GM12878 (cell line): ENCODE measurements at regions not wholly inside any gene's neighbourhood (a gene's known extent, or its start where the extent isn't known, plus 50 kb on each side); places are given as distances from the start of the nearest gene placed in this dataset.

ENCODE experiments used
- ATAC-seq: fragments of 200-7000 bp; cut with Tn5 transposase; 3 replicates; pipeline ENCODE4 v1.9.1; 2020; ENCODE audit warnings: mild to moderate bottlenecking, moderate library complexity
- BruUV-seq: library from RNA; stranded (reverse); fragments of 400-500 nt; replicated peaks from 2 replicates; lab custom pipeline; 2021; lab: Mats Ljungman, UMichigan
- CTCF ChIA-PET: fragments of 300-600 bp; sonication (Branson Sonifier 250); formaldehyde crosslinking; extraction: SDS; loops from one replicate; lab custom pipeline; 2021; ENCODE audit warnings: inconsistent platforms; lab: Yijun Ruan, JAX
- POLR2A ChIA-PET: fragments of 350-600 bp; formaldehyde crosslinking; extraction: SDS; loops from one replicate; lab custom pipeline; 2021; ENCODE audit warnings: inconsistent platforms; lab: Charles Lee
- RAD21 ChIA-PET: fragments of 300-600 bp; sonication (Branson Sonifier 250); formaldehyde crosslinking; loops from one replicate; lab custom pipeline; 2023; ENCODE audit warnings: antibody characterized with exemption; ENCODE audit not compliant: unreplicated experiment; lab: Charles Lee
- SMC1A ChIA-PET: fragments of 300-600 bp; sonication (Branson Sonifier 250); formaldehyde crosslinking; loops from one replicate; lab custom pipeline; 2023; ENCODE audit not compliant: unreplicated experiment, uncharacterized antibody; lab: Charles Lee
- DNase-seq: peaks from one replicate; pipeline ENCODE4 v3.0.0-alpha.2; 2011; ENCODE audit warnings: low read depth, low spot score
- FAIRE-seq: peaks from 3 replicates; lab custom pipeline; 2011; peaks lifted over from hg19 to GRCh38; lab: Jason Lieb, UNC
- H2AFZ ChIP-seq: 2 replicates; pipeline ENCODE4 v1.6.0; 2011; ENCODE audit warnings: low read depth, low read length, control low read depth; ENCODE audit not compliant: control insufficient read depth
- H3K27ac ChIP-seq: 2 replicates; pipeline ENCODE4 v1.5.1; 2011; ENCODE audit warnings: control low read depth; ENCODE audit not compliant: control insufficient read depth, insufficient read depth
- H3K27me3 ChIP-seq, 2 experiments: replicated peaks in 1 of 2; 2 replicates each; pipeline versions ENCODE4 v1.6.0 to v1.6.1; 2011; ENCODE audit warnings: low read length in 1 of 2; ENCODE audit not compliant: control insufficient read depth in 2 of 2, insufficient read depth in 2 of 2
- H3K36me3 ChIP-seq, 2 experiments: 2 replicates each; pipeline ENCODE4 v1.5.1; 2011; ENCODE audit warnings: low read length in 1 of 2; ENCODE audit not compliant: control insufficient read depth in 2 of 2, insufficient read depth in 2 of 2
- H3K4me1 ChIP-seq: 2 replicates; pipeline ENCODE4 v1.6.1; 2011; ENCODE audit warnings: mild to moderate bottlenecking, low read length, moderate library complexity, mixed read lengths; ENCODE audit not compliant: control insufficient read depth, insufficient read depth
- H3K4me2 ChIP-seq: 2 replicates; pipeline ENCODE4 v1.6.0; 2011; ENCODE audit warnings: control low read depth; ENCODE audit not compliant: control insufficient read depth, insufficient read depth
- H3K4me3 ChIP-seq: fragments of 200-600 bp; sonication (generic); 2 replicates; pipeline ENCODE4 v1.5.1; 2016
- H3K79me2 ChIP-seq: 2 replicates; pipeline ENCODE4 v1.6.0; 2011; ENCODE audit warnings: low read length; ENCODE audit not compliant: control insufficient read depth, insufficient read depth
- H3K9ac ChIP-seq: 2 replicates; pipeline ENCODE4 v1.8.0; 2011; ENCODE audit warnings: low read length, control low read depth, mixed read lengths; ENCODE audit not compliant: control insufficient read depth, insufficient read depth
- H3K9me3 ChIP-seq: replicated peaks from 3 replicates; pipeline ENCODE4 v1.5.1; 2011; ENCODE audit warnings: mild to moderate bottlenecking, low read length; ENCODE audit not compliant: control insufficient read depth, insufficient read depth
- H4K20me1 ChIP-seq: 2 replicates; pipeline ENCODE4 v1.6.0; 2011; ENCODE audit not compliant: control insufficient read depth, insufficient read depth
- ASH2L ChIP-seq: fragments of 300-600, 200-600 bp; sonication (generic); IDR thresholded peaks from 2 replicates; pipeline ENCODE4 v1.6.1; 2017; ENCODE audit warnings: low read depth, mild to moderate bottlenecking, borderline replicate concordance
- MTA2 ChIP-seq: fragments of 450-650 bp; IDR thresholded peaks from 2 replicates; pipeline ENCODE4 v1.6.1; 2016; ENCODE audit warnings: low read depth, mild to moderate bottlenecking, moderate library complexity
- NFYA ChIP-seq: IDR thresholded peaks from 2 replicates; pipeline ENCODE4 v1.6.1; 2011; ENCODE audit warnings: low read depth, mild to moderate bottlenecking, low read length, improper control_type of control experiment, borderline replicate concordance
- RELA ChIP-seq: fragments of 450-650 bp; IDR thresholded peaks from 2 replicates; pipeline ENCODE4 v1.8.0; 2014; ENCODE audit warnings: borderline replicate concordance; ENCODE audit not compliant: partially characterized antibody
- SREBF1 ChIP-seq: IDR thresholded peaks from 2 replicates; pipeline ENCODE4 v1.6.1; 2012; ENCODE audit warnings: mild to moderate bottlenecking, low read length
- in situ Hi-C: fragments of 300-500 bp; cut with MboI; formaldehyde crosslinking; loops from 9 replicates; pipeline ENCODE4 v1.14.3; 2018; ENCODE audit warnings: mixed read lengths
- intact Hi-C: fragments of 100-400 bp; cut with micrococcal nuclease; formaldehyde crosslinking; loops from one replicate; pipeline ENCODE4 v1.14.2; 2022; ENCODE audit not compliant: unreplicated experiment
- TF ChIP-seq, protein P1 (sequence below): fragments of 450-650 bp; IDR thresholded peaks from 2 replicates; pipeline ENCODE4 v1.6.1; 2016; ENCODE audit warnings: mild to moderate bottlenecking, moderate library complexity, borderline replicate concordance
- TF ChIP-seq, protein P2 (sequence below): fragments of 450-650 bp; IDR thresholded peaks from 2 replicates; pipeline ENCODE4 v1.6.1; 2018; ENCODE audit warnings: borderline replicate concordance, mild to moderate bottlenecking; ENCODE audit not compliant: partially characterized antibody

DNA sequence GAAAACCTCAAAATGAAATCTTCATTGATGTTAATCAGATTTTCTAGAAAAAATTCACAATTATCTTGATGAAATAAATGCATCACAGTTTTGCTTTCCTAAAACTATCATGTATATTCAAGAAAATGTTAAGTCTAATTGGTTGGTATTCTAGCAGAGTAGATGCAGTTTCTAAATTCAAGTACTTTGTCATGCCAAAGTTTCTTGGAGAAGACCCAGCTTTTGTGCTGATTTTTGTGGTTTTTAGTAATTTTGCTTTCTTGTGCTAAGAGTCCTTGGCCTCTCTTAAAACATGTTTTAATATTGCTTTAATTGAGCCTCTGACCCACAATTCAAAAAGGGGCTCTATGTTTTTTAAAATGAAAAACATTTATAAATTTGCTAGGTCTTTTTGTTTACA, 924.8 kb upstream of the PTPRD start:
- BruUV-seq, result no TSS peak
- Histone ChIP-seq H3K4me3 (no peak overlapping the region), H3K79me2 (no peaks in the 10 kb centered on the region), H3K4me2 (no peak overlapping the region), H4K20me1 (no peaks in the 10 kb centered on the region), H3K9me3 (no peaks in the 10 kb centered on the region), H3K4me1 (no peaks in the 10 kb centered on the region), H3K9ac (no peak overlapping the region), H3K27ac (no peak overlapping the region), H2AFZ (no peak overlapping the region), H3K27me3 (no peaks in the 10 kb centered on the region), H3K36me3 (no peaks in the 10 kb centered on the region)
- intact Hi-C loops (no loop called here), in situ Hi-C loops (no loop called here)
- RAD21 ChIA-PET, result no interaction called here
- FAIRE-seq (no peak), DNase-seq (no peak), ATAC-seq (no peak)
- CTCF ChIA-PET, result no interaction called here
- POLR2A ChIA-PET, result interaction anchor here (0.6 kb wide), 1 partner anchor 713 kb away, joined by 4 read pairs; no protein-coding TSS in a partner anchor
- TF ChIP-seq RELA, result no peak
- no peak for TF ChIP-seq ASH2L
- TF ChIP-seq, protein P1, sequence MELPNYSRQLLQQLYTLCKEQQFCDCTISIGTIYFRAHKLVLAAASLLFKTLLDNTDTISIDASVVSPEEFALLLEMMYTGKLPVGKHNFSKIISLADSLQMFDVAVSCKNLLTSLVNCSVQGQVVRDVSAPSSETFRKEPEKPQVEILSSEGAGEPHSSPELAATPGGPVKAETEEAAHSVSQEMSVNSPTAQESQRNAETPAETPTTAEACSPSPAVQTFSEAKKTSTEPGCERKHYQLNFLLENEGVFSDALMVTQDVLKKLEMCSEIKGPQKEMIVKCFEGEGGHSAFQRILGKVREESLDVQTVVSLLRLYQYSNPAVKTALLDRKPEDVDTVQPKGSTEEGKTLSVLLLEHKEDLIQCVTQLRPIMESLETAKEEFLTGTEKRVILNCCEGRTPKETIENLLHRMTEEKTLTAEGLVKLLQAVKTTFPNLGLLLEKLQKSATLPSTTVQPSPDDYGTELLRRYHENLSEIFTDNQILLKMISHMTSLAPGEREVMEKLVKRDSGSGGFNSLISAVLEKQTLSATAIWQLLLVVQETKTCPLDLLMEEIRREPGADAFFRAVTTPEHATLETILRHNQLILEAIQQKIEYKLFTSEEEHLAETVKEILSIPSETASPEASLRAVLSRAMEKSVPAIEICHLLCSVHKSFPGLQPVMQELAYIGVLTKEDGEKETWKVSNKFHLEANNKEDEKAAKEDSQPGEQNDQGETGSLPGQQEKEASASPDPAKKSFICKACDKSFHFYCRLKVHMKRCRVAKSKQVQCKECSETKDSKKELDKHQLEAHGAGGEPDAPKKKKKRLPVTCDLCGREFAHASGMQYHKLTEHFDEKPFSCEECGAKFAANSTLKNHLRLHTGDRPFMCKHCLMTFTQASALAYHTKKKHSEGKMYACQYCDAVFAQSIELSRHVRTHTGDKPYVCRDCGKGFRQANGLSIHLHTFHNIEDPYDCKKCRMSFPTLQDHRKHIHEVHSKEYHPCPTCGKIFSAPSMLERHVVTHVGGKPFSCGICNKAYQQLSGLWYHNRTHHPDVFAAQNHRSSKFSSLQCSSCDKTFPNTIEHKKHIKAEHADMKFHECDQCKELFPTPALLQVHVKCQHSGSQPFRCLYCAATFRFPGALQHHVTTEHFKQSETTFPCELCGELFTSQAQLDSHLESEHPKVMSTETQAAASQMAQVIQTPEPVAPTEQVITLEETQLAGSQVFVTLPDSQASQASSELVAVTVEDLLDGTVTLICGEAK, result no peak
- TF ChIP-seq NFYA, result no peak
- no peak for TF ChIP-seq MTA2
- no peak for TF ChIP-seq SREBF1
- TF ChIP-seq, protein P2, sequence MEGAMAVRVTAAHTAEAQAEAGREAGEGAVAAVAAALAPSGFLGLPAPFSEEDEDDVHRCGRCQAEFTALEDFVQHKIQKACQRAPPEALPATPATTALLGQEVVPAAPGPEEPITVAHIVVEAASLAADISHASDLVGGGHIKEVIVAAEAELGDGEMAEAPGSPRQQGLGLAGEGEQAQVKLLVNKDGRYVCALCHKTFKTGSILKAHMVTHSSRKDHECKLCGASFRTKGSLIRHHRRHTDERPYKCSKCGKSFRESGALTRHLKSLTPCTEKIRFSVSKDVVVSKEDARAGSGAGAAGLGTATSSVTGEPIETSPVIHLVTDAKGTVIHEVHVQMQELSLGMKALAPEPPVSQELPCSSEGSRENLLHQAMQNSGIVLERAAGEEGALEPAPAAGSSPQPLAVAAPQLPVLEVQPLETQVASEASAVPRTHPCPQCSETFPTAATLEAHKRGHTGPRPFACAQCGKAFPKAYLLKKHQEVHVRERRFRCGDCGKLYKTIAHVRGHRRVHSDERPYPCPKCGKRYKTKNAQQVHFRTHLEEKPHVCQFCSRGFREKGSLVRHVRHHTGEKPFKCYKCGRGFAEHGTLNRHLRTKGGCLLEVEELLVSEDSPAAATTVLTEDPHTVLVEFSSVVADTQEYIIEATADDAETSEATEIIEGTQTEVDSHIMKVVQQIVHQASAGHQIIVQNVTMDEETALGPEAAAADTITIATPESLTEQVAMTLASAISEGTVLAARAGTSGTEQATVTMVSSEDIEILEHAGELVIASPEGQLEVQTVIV, result no peak
- SMC1A ChIA-PET, result interaction anchor here (0.7 to 1.1 kb wide), 2 partner anchors 13 to 15 kb away, joined by 3 read pairs; no protein-coding TSS in a partner anchor
